ENCODE measurements at regions not wholly inside any gene's neighbourhood (a gene's known extent, or its start where the extent isn't known, plus 50 kb on each side); places are given as distances from the start of the nearest gene placed in this dataset.

DNA sequence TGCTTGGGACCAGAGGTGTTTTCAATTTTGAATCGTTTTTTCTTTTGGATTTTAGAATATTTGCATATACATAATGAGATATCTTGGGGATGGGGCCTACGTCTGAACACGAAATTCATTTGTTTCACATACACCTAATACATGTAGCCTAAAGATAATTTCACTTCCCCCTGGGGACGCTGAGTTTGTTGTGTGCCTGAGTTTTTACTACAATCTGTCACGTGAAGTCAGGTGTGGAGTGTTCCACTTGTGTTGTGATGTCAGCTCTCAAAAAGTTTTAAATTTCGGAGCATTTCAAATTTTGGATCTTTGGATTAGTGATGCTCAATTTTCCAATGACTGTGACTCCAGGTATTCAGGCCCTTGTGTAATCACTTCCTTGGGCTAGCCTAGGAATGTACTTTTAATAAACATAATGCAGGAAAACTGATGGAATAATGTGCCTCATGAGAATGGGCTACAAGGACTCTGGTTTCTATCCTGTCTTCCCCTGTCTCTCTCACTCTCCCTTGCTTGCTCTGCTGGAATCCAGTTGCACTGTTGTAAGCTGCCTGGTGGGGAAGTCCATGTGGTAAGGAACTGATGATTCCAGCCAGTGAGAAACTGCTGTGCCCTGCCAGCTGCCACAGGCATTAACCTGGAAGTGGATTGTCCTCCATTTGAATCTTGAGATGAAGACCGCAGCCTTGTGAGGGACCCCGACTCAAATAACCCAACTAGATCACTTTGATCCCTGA lies 403.8 kb downstream of the SHISA9 start (continued):
- TF ChIP-seq, protein P1, sequence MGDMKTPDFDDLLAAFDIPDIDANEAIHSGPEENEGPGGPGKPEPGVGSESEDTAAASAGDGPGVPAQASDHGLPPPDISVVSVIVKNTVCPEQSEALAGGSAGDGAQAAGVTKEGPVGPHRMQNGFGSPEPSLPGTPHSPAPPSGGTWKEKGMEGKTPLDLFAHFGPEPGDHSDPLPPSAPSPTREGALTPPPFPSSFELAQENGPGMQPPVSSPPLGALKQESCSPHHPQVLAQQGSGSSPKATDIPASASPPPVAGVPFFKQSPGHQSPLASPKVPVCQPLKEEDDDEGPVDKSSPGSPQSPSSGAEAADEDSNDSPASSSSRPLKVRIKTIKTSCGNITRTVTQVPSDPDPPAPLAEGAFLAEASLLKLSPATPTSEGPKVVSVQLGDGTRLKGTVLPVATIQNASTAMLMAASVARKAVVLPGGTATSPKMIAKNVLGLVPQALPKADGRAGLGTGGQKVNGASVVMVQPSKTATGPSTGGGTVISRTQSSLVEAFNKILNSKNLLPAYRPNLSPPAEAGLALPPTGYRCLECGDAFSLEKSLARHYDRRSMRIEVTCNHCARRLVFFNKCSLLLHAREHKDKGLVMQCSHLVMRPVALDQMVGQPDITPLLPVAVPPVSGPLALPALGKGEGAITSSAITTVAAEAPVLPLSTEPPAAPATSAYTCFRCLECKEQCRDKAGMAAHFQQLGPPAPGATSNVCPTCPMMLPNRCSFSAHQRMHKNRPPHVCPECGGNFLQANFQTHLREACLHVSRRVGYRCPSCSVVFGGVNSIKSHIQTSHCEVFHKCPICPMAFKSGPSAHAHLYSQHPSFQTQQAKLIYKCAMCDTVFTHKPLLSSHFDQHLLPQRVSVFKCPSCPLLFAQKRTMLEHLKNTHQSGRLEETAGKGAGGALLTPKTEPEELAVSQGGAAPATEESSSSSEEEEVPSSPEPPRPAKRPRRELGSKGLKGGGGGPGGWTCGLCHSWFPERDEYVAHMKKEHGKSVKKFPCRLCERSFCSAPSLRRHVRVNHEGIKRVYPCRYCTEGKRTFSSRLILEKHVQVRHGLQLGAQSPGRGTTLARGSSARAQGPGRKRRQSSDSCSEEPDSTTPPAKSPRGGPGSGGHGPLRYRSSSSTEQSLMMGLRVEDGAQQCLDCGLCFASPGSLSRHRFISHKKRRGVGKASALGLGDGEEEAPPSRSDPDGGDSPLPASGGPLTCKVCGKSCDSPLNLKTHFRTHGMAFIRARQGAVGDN (IDR thresholded peaks at IDR 0.05): no peak
- TF ChIP-seq, protein P2, sequence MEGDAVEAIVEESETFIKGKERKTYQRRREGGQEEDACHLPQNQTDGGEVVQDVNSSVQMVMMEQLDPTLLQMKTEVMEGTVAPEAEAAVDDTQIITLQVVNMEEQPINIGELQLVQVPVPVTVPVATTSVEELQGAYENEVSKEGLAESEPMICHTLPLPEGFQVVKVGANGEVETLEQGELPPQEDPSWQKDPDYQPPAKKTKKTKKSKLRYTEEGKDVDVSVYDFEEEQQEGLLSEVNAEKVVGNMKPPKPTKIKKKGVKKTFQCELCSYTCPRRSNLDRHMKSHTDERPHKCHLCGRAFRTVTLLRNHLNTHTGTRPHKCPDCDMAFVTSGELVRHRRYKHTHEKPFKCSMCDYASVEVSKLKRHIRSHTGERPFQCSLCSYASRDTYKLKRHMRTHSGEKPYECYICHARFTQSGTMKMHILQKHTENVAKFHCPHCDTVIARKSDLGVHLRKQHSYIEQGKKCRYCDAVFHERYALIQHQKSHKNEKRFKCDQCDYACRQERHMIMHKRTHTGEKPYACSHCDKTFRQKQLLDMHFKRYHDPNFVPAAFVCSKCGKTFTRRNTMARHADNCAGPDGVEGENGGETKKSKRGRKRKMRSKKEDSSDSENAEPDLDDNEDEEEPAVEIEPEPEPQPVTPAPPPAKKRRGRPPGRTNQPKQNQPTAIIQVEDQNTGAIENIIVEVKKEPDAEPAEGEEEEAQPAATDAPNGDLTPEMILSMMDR (IDR thresholded peaks at IDR 0.05 in 2 of 3, conservative IDR thresholded peaks at IDR 0.05 in 1 of 3; ENCODE audit: control insufficient read depth in 2 of 3, extremely low read depth in 1 of 3, insufficient read depth in 1 of 3, low read depth in 3 of 3, low read length in 3 of 3): no peak

DNA sequence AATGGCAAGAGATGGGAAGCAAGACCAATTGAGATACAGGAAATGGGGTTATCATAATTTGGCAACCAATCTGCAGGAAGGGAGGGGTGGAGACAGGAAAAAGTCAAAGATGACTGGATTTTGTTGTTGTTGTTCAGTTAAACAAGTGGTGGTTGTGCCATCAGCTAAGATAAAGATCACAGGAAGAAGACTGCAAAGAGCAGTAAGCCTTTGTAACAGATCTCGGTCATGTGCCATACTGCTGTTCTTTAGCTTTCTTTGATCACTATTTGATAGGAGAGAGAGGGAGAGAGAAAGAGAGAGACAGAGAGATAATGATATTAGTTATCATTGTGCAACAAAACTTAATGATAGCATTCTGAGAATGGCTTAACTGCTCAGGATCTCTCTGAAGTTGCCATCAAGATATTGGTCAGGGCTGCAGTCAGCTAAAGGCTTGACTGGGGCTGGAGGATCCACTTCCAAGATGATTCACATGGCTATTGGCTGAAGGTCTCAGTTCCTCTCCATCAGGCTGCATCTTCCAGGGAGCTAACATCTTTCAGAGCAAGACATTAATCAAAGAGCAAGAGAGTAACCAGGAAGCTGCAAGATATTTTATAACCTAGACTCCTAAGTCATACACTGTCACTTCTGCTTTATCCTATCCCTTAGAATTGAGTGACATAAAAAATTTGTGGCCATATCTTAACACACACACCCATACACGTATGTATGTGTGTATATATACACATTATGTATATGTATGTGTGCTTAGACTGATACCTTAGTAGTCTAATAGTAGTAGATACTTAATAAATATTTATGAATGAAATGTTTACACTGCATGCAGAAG lies 405.0 kb downstream of the SHISA9 start:
- H2AFZ ChIP-seq (ENCODE audit: control insufficient read depth, low read depth, low read length): no peak overlapping the region
- TF ChIP-seq, protein P3, sequence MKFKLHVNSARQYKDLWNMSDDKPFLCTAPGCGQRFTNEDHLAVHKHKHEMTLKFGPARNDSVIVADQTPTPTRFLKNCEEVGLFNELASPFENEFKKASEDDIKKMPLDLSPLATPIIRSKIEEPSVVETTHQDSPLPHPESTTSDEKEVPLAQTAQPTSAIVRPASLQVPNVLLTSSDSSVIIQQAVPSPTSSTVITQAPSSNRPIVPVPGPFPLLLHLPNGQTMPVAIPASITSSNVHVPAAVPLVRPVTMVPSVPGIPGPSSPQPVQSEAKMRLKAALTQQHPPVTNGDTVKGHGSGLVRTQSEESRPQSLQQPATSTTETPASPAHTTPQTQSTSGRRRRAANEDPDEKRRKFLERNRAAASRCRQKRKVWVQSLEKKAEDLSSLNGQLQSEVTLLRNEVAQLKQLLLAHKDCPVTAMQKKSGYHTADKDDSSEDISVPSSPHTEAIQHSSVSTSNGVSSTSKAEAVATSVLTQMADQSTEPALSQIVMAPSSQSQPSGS (IDR thresholded peaks at IDR 0.05; ENCODE audit: low read length): no peak
- no peak for TF ChIP-seq EGR1 (IDR thresholded peaks at IDR 0.05; ENCODE audit: borderline replicate concordance in 1 of 2, low read depth in 2 of 2, low read length in 2 of 2)
- no peak for TF ChIP-seq NR2C2 (IDR thresholded peaks at IDR 0.05; ENCODE audit: borderline replicate concordance, control insufficient read depth, insufficient read length, low read depth)

More for the DNA sequence above, 405.0 kb downstream of the SHISA9 start:
- FAIRE-seq: no peak
- RAD21 ChIA-PET (ENCODE audit: unreplicated experiment): no interaction called here
- Histone ChIP-seq H3K79me2 (ENCODE audit: control insufficient read depth, insufficient read depth, low read length) (no peaks in the 10 kb centered on the region), H4K20me1 (ENCODE audit: control insufficient read depth, insufficient read depth) (no peaks in the 10 kb centered on the region), H3K4me2 (ENCODE audit: control insufficient read depth, insufficient read depth) (no peak overlapping the region), H3K4me3 (no peak overlapping the region), H3K9ac (ENCODE audit: control insufficient read depth, insufficient read depth, low read length) (no peak overlapping the region), H3K4me1 (ENCODE audit: control insufficient read depth, insufficient read depth, low read length) (peaks cover 5% of the 10 kb centered on the region), H3K27me3 (replicated peaks in 1 of 2; ENCODE audit: control insufficient read depth in 2 of 2, insufficient read depth in 2 of 2, low read length in 1 of 2) (no peaks in the 10 kb centered on the region), H3K9me3 (replicated peaks; ENCODE audit: control insufficient read depth, insufficient read depth, low read length) (no peaks in the 10 kb centered on the region; the same call in 2 of the 3 replicates), H3K27ac (ENCODE audit: control insufficient read depth, insufficient read depth) (no peak overlapping the region), H3K36me3 (ENCODE audit: control insufficient read depth in 2 of 2, insufficient read depth in 2 of 2, low read length in 1 of 2) (no peaks in the 10 kb centered on the region)
- POLR2A ChIA-PET: interaction anchor here (0.9 to 1.4 kb wide), 2 partner anchors 9 to 122 kb away, joined by 3 read pairs; no protein-coding TSS in a partner anchor
- no peak for DNase-seq (ENCODE audit: low read depth, low spot score)
- no TSS peak for BruUV-seq (replicated peaks)
- CTCF ChIA-PET: no interaction called here
- in situ Hi-C loops (cut with MboI) (no loop called here), intact Hi-C loops (cut with micrococcal nuclease; ENCODE audit: unreplicated experiment) (no loop called here)
- no peak for ATAC-seq
- SMC1A ChIA-PET (ENCODE audit: uncharacterized antibody, unreplicated experiment): interaction anchor here (1.0 to 1.4 kb wide), 5 partner anchors 9 to 52 kb away, joined by 3 read pairs; no protein-coding TSS in a partner anchor
- WGBS (ENCODE audit: insufficient coverage, insufficient replicate concordance, low lambda C conversion rate, missing lambda C conversion rate): 0% methylated on average over 2 of the region's 2 CpGs
